ENCODE measurements at regions not wholly inside any gene's neighbourhood (a gene's known extent, or its start where the extent isn't known, plus 50 kb on each side); places are given as distances from the start of the nearest gene placed in this dataset.

DNA sequence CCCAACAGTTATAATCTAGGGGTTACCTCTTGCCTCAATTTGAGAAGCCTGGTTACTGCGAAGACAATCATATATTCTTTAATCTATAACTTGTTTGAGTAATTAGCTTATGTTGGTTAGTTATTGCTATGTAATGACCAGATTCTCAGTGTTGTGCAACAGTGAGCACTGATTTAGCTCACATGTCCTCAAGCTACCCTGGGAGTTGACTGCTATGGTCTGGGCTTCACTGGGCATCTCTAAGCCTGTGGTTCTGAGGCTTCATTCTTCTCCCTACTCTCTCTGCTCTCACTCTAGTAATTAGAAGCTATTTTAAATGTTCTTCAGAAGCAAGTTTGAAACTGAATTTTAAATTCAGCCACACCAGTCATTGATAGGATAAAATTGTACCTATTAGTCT is 371.8 kb downstream of the PBX1 start (continued):
- TF ChIP-seq ZNF114 (CRISPR knock-in tag; IDR thresholded peaks at IDR 0.05) (no peak), CREB1 (CRISPR knock-in tag; IDR thresholded peaks at IDR 0.05; ENCODE audit: low read depth) (no peak), STAT1 (IDR thresholded peaks at IDR 0.05; ENCODE audit: unreplicated experiment) (no peak), NANOG (IDR thresholded peaks at IDR 0.05; ENCODE audit: borderline replicate concordance) (no peak), EZH2 (IDR thresholded peaks at IDR 0.05; ENCODE audit: low read depth, unreplicated experiment) (no peak), POLR2AphosphoS5 (IDR thresholded peaks at IDR 0.05; ENCODE audit: low read depth) (no peak), EZH2phosphoT487 (IDR thresholded peaks at IDR 0.05; ENCODE audit: unreplicated experiment) (no peak)
- TF ChIP-seq, protein P1, sequence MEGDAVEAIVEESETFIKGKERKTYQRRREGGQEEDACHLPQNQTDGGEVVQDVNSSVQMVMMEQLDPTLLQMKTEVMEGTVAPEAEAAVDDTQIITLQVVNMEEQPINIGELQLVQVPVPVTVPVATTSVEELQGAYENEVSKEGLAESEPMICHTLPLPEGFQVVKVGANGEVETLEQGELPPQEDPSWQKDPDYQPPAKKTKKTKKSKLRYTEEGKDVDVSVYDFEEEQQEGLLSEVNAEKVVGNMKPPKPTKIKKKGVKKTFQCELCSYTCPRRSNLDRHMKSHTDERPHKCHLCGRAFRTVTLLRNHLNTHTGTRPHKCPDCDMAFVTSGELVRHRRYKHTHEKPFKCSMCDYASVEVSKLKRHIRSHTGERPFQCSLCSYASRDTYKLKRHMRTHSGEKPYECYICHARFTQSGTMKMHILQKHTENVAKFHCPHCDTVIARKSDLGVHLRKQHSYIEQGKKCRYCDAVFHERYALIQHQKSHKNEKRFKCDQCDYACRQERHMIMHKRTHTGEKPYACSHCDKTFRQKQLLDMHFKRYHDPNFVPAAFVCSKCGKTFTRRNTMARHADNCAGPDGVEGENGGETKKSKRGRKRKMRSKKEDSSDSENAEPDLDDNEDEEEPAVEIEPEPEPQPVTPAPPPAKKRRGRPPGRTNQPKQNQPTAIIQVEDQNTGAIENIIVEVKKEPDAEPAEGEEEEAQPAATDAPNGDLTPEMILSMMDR (conservative IDR thresholded peaks at IDR 0.05; ENCODE audit: low read depth in 2 of 2), result no peak

DNA sequence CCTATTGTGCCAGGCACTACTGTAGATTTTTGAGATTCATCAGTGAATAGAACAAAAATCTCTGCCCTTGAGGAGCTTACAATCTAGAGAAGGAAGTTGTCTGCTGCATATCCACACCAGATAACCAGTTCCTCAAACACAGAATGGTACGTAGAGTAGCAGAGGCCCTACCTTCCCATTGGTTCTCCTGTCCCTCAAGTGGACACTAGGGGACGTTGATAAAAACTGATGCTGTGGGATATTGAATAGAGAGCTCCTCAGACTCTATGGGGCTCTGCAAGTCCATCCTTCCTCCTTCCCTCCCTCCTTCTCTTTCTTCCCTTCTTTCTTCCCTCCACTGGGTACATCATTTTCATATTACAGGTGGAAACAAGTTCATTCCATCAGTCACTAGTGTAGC is 371.3 kb downstream of the PBX1 start:
- TF ChIP-seq, protein P1 (conservative IDR thresholded peaks at IDR 0.05; ENCODE audit: low read depth in 2 of 2), result 0 out of 4 replicates have a peak, but pooled peaks of 1 of the 2 experiments have one; percentile 12
- no peak for TF ChIP-seq ZNF331 (CRISPR knock-in tag; IDR thresholded peaks at IDR 0.05; ENCODE audit: low read depth)
- Mint-ChIP-seq H3K9me3 (no peaks in the 10 kb centered on the region), H3K4me3 (no peak overlapping the region), H3K4me1 (peaks cover 13% of the 10 kb centered on the region), H3K27ac (no peak overlapping the region), H3K27me3 (ENCODE audit: insufficient read depth, low read depth, poor library complexity) (no peaks in the 10 kb centered on the region), H3K36me3 (ENCODE audit: low read depth) (no peaks in the 10 kb centered on the region)
- H3K4me2 ChIP-seq, result no peak overlapping the region
- H3K79me2 ChIP-seq (replicated peaks; ENCODE audit: insufficient read depth), result no peaks in the 10 kb centered on the region
- H3K9me2 ChIP-seq (ENCODE audit: insufficient read depth), result no peaks in the 10 kb centered on the region
- no peak overlapping the region for H3K27ac ChIP-seq (ENCODE audit: low read depth)
- H3K4me1 ChIP-seq (ENCODE audit: insufficient read depth), result peaks cover 9% of the 10 kb centered on the region
- no peaks in the 10 kb centered on the region for H4K20me1 ChIP-seq (replicated peaks; ENCODE audit: insufficient read depth)
- no peak overlapping the region for H3K4me3 ChIP-seq
- H3K36me3 ChIP-seq (ENCODE audit: insufficient read depth), result no peaks in the 10 kb centered on the region
- no peaks in the 10 kb centered on the region for H3F3A ChIP-seq (replicated peaks; ENCODE audit: low read depth)
- no peak for DNase-seq (ENCODE audit: low spot score)
- no peaks in the 10 kb centered on the region for H3K27me3 ChIP-seq (ENCODE audit: insufficient read depth)
- no peak overlapping the region for H2AFZ ChIP-seq
- no peak for ATAC-seq

DNA sequence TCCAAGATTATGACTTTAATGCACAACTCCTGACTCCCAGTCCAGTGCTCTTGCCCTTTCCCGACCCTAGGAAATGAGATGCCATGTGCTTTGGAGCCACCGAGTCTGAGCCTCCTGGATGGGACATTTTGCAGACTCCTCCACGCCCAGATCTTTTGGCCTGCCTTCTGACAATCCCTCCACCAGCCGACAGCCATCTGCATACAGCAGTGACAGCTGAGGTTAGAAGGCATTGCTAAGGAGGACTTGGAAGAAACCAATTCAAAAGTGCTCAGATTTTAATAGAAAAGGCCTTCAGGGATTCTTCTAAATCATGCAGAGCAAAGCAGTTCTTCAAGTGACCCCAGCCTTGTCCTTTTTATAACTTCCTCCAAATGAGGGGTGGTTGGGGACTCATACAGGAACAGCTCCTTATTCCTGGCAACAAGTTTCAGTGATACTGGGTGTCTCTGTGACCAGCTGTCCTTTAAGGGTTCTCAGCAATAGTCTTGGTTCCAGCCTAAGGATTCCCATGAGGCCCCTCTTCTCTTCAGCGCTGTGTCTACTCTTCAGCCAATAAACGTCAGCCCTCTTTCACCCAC is 369.3 kb downstream of the PBX1 start:
- H3K27ac Mint-ChIP-seq, result no peak overlapping the region
- Histone ChIP-seq H4K20me1 (replicated peaks; ENCODE audit: insufficient read depth) (no peaks in the 10 kb centered on the region), H3K4me1 (ENCODE audit: insufficient read depth) (peaks cover 6% of the 10 kb centered on the region; the same call in 1 of the 2 replicates), H3K36me3 (ENCODE audit: insufficient read depth) (no peaks in the 10 kb centered on the region), H3K79me2 (replicated peaks; ENCODE audit: insufficient read depth) (no peaks in the 10 kb centered on the region), H3K9me2 (ENCODE audit: insufficient read depth) (no peaks in the 10 kb centered on the region), H2AFZ (no peak overlapping the region), H3K27ac (ENCODE audit: low read depth) (no peak overlapping the region), H3F3A (replicated peaks; ENCODE audit: low read depth) (no peaks in the 10 kb centered on the region), H3K27me3 (ENCODE audit: insufficient read depth) (no peaks in the 10 kb centered on the region), H3K4me3 (no peak overlapping the region), H3K4me2 (no peak overlapping the region)
- no peaks in the 10 kb centered on the region for H3K27me3 Mint-ChIP-seq (ENCODE audit: insufficient read depth, low read depth, poor library complexity)
- H3K9me3 Mint-ChIP-seq, result no peaks in the 10 kb centered on the region
- TF ChIP-seq POLR2AphosphoS5 (IDR thresholded peaks at IDR 0.05; ENCODE audit: low read depth) (no peak), CREB1 (CRISPR knock-in tag; IDR thresholded peaks at IDR 0.05; ENCODE audit: low read depth) (no peak), ZNF331 (CRISPR knock-in tag; IDR thresholded peaks at IDR 0.05; ENCODE audit: low read depth) (no peak)
- TF ChIP-seq, protein P2, sequence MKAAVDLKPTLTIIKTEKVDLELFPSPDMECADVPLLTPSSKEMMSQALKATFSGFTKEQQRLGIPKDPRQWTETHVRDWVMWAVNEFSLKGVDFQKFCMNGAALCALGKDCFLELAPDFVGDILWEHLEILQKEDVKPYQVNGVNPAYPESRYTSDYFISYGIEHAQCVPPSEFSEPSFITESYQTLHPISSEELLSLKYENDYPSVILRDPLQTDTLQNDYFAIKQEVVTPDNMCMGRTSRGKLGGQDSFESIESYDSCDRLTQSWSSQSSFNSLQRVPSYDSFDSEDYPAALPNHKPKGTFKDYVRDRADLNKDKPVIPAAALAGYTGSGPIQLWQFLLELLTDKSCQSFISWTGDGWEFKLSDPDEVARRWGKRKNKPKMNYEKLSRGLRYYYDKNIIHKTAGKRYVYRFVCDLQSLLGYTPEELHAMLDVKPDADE (IDR thresholded peaks at IDR 0.05), result no peak
- TF ChIP-seq, protein P3, sequence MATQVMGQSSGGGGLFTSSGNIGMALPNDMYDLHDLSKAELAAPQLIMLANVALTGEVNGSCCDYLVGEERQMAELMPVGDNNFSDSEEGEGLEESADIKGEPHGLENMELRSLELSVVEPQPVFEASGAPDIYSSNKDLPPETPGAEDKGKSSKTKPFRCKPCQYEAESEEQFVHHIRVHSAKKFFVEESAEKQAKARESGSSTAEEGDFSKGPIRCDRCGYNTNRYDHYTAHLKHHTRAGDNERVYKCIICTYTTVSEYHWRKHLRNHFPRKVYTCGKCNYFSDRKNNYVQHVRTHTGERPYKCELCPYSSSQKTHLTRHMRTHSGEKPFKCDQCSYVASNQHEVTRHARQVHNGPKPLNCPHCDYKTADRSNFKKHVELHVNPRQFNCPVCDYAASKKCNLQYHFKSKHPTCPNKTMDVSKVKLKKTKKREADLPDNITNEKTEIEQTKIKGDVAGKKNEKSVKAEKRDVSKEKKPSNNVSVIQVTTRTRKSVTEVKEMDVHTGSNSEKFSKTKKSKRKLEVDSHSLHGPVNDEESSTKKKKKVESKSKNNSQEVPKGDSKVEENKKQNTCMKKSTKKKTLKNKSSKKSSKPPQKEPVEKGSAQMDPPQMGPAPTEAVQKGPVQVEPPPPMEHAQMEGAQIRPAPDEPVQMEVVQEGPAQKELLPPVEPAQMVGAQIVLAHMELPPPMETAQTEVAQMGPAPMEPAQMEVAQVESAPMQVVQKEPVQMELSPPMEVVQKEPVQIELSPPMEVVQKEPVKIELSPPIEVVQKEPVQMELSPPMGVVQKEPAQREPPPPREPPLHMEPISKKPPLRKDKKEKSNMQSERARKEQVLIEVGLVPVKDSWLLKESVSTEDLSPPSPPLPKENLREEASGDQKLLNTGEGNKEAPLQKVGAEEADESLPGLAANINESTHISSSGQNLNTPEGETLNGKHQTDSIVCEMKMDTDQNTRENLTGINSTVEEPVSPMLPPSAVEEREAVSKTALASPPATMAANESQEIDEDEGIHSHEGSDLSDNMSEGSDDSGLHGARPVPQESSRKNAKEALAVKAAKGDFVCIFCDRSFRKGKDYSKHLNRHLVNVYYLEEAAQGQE (IDR thresholded peaks at IDR 0.05; ENCODE audit: unreplicated experiment), result no peak
- H3K36me3 Mint-ChIP-seq (ENCODE audit: low read depth), result no peaks in the 10 kb centered on the region
- DNase-seq (ENCODE audit: low spot score), result no peak
- H3K4me3 Mint-ChIP-seq, result no peak overlapping the region
- no peak for ATAC-seq
- H3K4me1 Mint-ChIP-seq, result peaks cover 9% of the 10 kb centered on the region

Data from GM23338 (cell line).